ENCODE measurements at regions not wholly inside any gene's neighbourhood (a gene's known extent, or its start where the extent isn't known, plus 50 kb on each side); places are given as distances from the start of the nearest gene placed in this dataset.

DNA sequence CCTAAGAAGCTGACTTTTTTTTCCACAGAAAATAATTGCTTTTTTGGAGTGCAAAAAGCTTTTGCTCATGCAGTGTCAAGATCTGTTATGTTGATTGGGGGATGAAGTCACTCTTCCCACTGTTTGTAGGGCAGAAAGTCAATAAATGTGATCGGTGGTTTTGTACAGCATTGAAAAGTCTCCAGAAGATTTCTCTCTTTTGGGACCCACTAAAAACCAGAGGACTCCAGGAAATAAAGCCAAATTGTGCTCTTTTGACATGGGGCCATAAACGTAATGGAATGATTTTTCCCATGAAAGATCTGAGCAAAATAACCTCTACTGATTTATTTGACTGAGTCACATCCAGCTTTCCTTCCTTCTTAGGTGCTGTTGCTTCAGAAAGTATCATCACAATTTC lies 122.5 kb downstream of the SNAPC1 start:
- WGBS, 2 donors = 67 to 81% methylated on average over 2 of the region's 2 CpGs

DNA sequence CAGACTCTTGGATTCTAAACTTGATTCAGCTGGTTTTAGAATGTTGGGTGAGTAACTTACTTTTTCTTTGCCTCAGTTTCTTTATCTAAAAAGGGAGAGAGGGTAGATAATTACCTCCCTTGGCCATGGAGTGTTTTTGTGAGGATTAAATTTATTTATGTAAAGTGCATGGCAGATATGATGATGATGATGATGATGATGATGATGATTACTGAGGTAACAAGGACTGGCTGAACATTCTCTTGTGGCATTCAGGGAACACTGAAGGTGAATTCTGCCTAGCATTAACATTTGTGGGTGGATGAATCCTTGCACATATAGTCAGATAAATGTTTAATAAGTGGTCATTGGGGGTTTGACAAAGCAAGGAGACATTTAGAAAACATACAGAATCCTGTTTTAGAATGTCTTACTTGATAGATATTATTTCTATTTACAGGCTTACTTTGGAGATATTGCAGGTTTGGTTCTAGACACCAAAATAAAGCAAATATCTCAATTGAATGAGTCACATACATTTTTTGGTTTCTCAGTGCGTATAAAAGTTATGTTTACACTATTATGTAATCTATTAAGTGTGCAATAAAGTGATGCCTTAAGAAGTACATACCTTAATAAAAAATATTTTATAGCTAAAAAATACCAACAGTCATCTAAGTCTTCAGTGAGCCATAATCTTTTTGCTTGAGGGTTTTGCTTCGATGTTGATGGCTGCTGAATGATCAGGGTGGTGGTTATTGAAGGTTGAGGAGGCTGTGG lies 123.2 kb downstream of the SNAPC1 start:
- no peaks in the 10 kb centered on the region for H3K36me3 ChIP-seq (ENCODE audit: control insufficient read depth in 4 of 4, insufficient read depth in 4 of 4, low read length in 4 of 4)
- ATAC-seq (ENCODE audit: insufficient read depth, low FRiP score) (no peak), DNase-seq (no peak)
- no peak overlapping the region for H3K4me3 ChIP-seq
- no peak overlapping the region for H3K9ac ChIP-seq (ENCODE audit: insufficient read depth in 1 of 2, low read length in 2 of 2)
- H3K27me3 ChIP-seq (ENCODE audit: control insufficient read depth in 3 of 3, insufficient read depth in 3 of 3, low read length in 2 of 3) = no peaks in the 10 kb centered on the region
- H3K27ac ChIP-seq (ENCODE audit: low read depth in 1 of 2, low read length in 1 of 2) = no peak overlapping the region
- H3K4me1 ChIP-seq (ENCODE audit: control insufficient read depth in 5 of 5, insufficient read depth in 5 of 5, low read length in 5 of 5) = peaks cover 0 to 3% (median 0%) of the 10 kb centered on the region in 5 donors
- WGBS, 2 donors = 82 to 93% methylated on average over 2 of the region's 2 CpGs
- TF ChIP-seq, protein P1, sequence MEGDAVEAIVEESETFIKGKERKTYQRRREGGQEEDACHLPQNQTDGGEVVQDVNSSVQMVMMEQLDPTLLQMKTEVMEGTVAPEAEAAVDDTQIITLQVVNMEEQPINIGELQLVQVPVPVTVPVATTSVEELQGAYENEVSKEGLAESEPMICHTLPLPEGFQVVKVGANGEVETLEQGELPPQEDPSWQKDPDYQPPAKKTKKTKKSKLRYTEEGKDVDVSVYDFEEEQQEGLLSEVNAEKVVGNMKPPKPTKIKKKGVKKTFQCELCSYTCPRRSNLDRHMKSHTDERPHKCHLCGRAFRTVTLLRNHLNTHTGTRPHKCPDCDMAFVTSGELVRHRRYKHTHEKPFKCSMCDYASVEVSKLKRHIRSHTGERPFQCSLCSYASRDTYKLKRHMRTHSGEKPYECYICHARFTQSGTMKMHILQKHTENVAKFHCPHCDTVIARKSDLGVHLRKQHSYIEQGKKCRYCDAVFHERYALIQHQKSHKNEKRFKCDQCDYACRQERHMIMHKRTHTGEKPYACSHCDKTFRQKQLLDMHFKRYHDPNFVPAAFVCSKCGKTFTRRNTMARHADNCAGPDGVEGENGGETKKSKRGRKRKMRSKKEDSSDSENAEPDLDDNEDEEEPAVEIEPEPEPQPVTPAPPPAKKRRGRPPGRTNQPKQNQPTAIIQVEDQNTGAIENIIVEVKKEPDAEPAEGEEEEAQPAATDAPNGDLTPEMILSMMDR (IDR thresholded peaks at IDR 0.05; ENCODE audit: control extremely low read depth, extremely low read depth) = no peak
- H3K9me3 ChIP-seq (ENCODE audit: control insufficient read depth in 4 of 4, insufficient read depth in 3 of 4, low read length in 3 of 4) = peaks cover 0 to 2% (median 0%) of the 10 kb centered on the region in 4 donors

More for the DNA sequence above, 122.5 kb downstream of the SNAPC1 start:
- Histone ChIP-seq H3K9ac (ENCODE audit: insufficient read depth in 1 of 2, low read length in 2 of 2) (no peak overlapping the region), H3K4me3 (no peak overlapping the region), H3K36me3 (ENCODE audit: control insufficient read depth in 4 of 4, insufficient read depth in 4 of 4, low read length in 4 of 4) (no peaks in the 10 kb centered on the region), H3K27me3 (ENCODE audit: control insufficient read depth in 3 of 3, insufficient read depth in 3 of 3, low read length in 2 of 3) (no peaks in the 10 kb centered on the region), H3K27ac (ENCODE audit: low read depth in 1 of 2, low read length in 1 of 2) (no peak overlapping the region), H3K4me1 (ENCODE audit: control insufficient read depth in 5 of 5, insufficient read depth in 5 of 5, low read length in 5 of 5) (peaks cover 0 to 3% (median 0%) of the 10 kb centered on the region in 5 donors), H3K9me3 (ENCODE audit: control insufficient read depth in 4 of 4, insufficient read depth in 3 of 4, low read length in 3 of 4) (peaks cover 0 to 2% (median 0%) of the 10 kb centered on the region in 4 donors)
- TF ChIP-seq, protein P1 (IDR thresholded peaks at IDR 0.05; ENCODE audit: control extremely low read depth, extremely low read depth) = no peak
- ATAC-seq (ENCODE audit: insufficient read depth, low FRiP score) = no peak
- DNase-seq = no peak

DNA sequence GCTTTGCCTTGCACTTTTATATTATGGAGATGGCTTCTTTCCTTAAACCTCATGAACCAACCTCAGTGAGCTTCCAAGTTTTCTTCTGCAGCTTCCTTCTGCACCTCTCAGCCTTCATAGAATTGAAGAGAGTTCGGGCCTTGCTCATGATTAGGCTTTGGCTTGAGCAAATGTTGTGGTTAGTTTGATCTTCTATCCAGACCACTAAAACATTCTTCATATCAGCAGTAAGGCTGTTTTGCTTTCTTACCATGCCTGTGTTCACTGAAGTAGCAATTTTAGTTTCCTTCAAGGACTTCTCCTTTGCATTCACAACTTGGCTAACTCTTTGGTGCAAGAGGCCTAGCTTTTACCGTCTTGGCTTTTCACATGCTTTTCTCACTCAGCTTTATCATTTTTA lies 125.4 kb downstream of the SNAPC1 start:
- WGBS, 2 donors = 74 to 88% methylated on average over 2 of the region's 2 CpGs
- H3K4me3 ChIP-seq = no peak overlapping the region
- TF ChIP-seq, protein P1 (IDR thresholded peaks at IDR 0.05; ENCODE audit: control extremely low read depth, extremely low read depth) = no peak
- H3K27me3 ChIP-seq (ENCODE audit: control insufficient read depth in 3 of 3, insufficient read depth in 3 of 3, low read length in 2 of 3) = no peaks in the 10 kb centered on the region
- peaks cover 0 to 2% (median 0%) of the 10 kb centered on the region in 4 donors for H3K9me3 ChIP-seq (ENCODE audit: control insufficient read depth in 4 of 4, insufficient read depth in 3 of 4, low read length in 3 of 4)
- H3K36me3 ChIP-seq (ENCODE audit: control insufficient read depth in 4 of 4, insufficient read depth in 4 of 4, low read length in 4 of 4) = no peaks in the 10 kb centered on the region
- no peak for DNase-seq
- ATAC-seq (ENCODE audit: insufficient read depth, low FRiP score) = no peak
- H3K4me1 ChIP-seq (ENCODE audit: control insufficient read depth in 5 of 5, insufficient read depth in 5 of 5, low read length in 5 of 5) = peaks cover 0 to 1% (median 0%) of the 10 kb centered on the region in 5 donors
- H3K9ac ChIP-seq (ENCODE audit: insufficient read depth in 1 of 2, low read length in 2 of 2) = no peak overlapping the region
- no peak overlapping the region for H3K27ac ChIP-seq (ENCODE audit: low read depth in 1 of 2, low read length in 1 of 2)
